RWPE1 (cell line): ENCODE measurements at regions not wholly inside any gene's neighbourhood (a gene's known extent, or its start where the extent isn't known, plus 50 kb on each side); places are given as distances from the start of the nearest gene placed in this dataset.

Experiments used
- CTCF ChIA-PET: fragments of 350-600 bp; sonication (Branson Sonifier 250); formaldehyde crosslinking; extraction: SDS; loops from one replicate; lab custom pipeline; 2021; lab: Yijun Ruan, JAX
- POLR2A ChIA-PET: fragments of 400-600 bp; formaldehyde crosslinking; extraction: SDS; loops from one replicate; lab custom pipeline; 2020; ENCODE audit warnings: antibody characterized with exemption; ENCODE audit not compliant: low non-redundant PET; lab: Yijun Ruan, JAX
- DNase-seq: peaks from one replicate; pipeline ENCODE4 v3.0.0; 2012; ENCODE audit warnings: low spot score
- H3K27ac ChIP-seq: fragments of 450-650 bp; 2 replicates; pipeline ENCODE4 v1.5.1; 2017
- TF ChIP-seq, protein P1 (sequence below): fragments of 450-650 bp; conservative IDR thresholded peaks from 2 replicates; pipeline ENCODE4 v1.5.1; 2017; ENCODE audit warnings: low read depth, mild to moderate bottlenecking

DNA sequence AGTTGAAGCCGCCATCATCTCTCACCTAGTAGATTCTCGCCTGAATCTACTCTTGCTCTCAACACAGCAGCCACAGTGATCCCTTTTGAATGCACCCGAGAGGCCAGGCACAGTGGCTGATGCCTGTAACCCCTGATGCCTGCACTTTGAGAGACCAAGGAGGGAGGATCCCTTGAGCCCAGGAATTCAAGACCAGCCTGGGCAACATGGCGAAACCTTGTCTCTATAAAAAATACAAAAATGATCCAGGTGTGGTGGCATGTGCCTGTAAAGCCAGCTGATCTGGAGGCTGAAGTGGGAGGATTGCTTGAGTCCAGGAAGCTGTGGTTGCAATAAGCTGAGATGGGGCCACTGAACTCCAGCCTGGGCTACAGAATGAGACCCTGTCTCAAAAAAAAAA lies 60.3 kb upstream of the EML4 start:
- CTCF ChIA-PET = no interaction called here
- TF ChIP-seq, protein P1, sequence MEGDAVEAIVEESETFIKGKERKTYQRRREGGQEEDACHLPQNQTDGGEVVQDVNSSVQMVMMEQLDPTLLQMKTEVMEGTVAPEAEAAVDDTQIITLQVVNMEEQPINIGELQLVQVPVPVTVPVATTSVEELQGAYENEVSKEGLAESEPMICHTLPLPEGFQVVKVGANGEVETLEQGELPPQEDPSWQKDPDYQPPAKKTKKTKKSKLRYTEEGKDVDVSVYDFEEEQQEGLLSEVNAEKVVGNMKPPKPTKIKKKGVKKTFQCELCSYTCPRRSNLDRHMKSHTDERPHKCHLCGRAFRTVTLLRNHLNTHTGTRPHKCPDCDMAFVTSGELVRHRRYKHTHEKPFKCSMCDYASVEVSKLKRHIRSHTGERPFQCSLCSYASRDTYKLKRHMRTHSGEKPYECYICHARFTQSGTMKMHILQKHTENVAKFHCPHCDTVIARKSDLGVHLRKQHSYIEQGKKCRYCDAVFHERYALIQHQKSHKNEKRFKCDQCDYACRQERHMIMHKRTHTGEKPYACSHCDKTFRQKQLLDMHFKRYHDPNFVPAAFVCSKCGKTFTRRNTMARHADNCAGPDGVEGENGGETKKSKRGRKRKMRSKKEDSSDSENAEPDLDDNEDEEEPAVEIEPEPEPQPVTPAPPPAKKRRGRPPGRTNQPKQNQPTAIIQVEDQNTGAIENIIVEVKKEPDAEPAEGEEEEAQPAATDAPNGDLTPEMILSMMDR = no peak
- H3K27ac ChIP-seq = no peak overlapping the region
- POLR2A ChIA-PET = no interaction called here
- DNase-seq = no peak

DNA sequence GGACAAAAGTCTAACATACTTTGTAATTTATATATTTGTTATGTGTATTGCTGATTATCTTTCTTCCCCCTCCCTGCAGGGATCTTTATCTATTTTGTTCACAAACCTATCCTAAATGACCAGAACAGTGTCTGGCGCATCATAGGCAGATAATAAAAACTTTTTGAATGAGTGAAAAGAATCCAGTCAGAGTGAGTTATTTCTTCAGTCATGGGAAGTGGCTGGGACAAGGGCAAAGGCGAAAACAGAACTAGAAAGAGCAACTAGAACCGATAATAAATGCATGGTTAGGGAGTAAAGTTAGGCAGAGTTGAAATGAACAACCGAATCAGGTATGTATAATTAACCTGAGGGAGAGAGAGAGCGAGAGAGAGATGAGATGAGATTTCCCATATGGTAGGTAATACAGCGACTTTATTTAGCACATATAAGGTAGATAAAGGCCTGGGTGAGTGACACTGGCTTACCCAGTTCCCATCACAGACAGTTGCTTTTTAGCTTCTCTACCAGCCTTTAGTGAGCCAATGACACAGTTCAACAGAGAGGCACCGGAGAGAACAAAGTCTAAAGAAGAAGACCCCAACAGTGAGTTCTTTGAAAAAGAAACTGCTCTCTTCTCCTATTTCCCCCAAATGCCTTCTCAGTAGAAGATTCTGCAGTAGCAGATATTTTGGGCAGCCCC lies 59.1 kb upstream of the EML4 start:
- CTCF ChIA-PET = interaction anchor here (0.6 to 0.7 kb wide), 2 partner anchors 125 to 213 kb away, joined by 3 read pairs; no protein-coding TSS in a partner anchor
- no peak for DNase-seq
- H3K27ac ChIP-seq = no peak overlapping the region
- POLR2A ChIA-PET = interaction anchor here (0.6 kb wide), 1 partner anchor 61 kb away, joined by 3 read pairs; no protein-coding TSS in a partner anchor
- TF ChIP-seq, protein P1 = no peak

DNA sequence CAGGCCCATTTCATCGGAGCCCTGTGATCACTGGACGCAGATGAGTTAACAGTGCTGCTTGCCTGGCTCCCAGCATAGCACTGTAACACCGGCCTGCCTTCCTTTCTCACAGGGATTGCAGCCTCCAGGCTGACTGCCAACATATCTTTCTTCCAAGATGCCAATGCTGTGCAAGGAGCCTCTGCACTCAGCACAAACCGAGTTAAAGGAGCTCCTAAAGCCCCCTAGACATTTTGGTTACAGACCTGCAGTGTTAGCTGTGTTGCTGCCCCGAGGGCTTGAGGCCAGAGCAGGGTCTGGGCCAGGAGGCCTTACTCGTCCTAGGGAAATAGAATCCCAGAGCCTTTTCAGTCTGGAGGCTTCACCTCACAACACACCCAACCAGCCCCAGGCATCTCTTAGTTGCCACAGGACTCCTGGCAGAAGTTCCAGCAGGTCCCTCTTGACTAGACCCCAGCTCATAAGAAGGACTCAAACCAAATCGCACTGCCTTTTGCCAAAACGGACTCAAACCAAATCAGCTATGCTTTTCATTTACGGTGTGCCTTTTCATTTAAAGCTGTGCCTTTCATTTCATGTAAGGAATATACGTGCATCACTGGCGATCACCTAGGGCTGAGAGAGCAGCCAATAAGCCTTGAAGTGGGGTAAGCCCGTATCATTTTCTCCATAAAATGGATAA lies 58.4 kb upstream of the EML4 start:
- H3K27ac ChIP-seq = no peak overlapping the region
- TF ChIP-seq, protein P1 = no peak
- no peak for DNase-seq
- ChIA-PET POLR2A (no interaction called here), CTCF (interaction anchor here (0.6 to 0.7 kb wide), 2 partner anchors 124 to 212 kb away, joined by 3 read pairs; no protein-coding TSS in a partner anchor)

DNA sequence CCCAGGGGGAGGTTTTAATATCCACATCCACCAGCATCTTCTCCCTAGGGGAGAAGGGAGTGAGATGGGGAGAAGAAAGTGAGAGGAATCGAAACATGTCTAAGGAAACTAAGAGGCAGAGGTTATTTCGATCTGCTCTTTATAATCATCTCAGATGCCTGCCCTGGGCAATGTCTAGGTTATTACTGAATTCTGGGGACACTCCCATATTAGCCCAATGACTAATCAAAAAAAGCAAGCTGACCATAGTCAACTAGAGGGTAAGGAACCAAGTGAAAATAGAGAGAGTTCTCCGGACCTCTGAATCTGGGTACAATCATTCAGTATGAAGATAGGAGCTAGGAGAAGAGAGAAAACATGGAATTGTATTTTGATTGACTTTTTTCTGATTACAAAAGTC lies 56.7 kb upstream of the EML4 start:
- TF ChIP-seq, protein P1 = no peak
- DNase-seq = no peak
- ChIA-PET POLR2A (no interaction called here), CTCF (interaction anchor here (0.7 kb wide), 1 partner anchor 857 kb away, joined by 3 read pairs; no protein-coding TSS in a partner anchor)
- H3K27ac ChIP-seq = no peak overlapping the region

DNA sequence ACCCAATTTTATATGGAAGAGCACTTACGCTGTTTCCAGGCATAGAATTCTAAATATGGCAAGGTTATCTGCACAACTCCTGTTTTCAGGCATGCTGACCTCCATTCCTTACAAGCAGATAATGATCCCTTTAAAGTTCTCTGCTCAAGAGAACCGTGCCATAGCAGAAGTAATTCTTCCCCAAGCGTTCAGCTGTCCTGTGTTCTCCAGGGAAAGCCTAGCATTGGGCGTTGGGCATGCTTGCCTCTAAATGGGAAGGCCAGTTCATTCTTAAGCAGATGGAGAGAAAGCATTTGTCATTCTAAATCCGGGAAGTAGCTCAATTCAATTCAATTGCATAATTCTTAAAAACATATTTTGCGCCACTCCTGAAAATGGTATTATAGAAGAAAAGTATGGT lies 55.7 kb upstream of the EML4 start:
- no peak overlapping the region for H3K27ac ChIP-seq
- ChIA-PET CTCF (interaction anchor here (0.8 kb wide), 1 partner anchor 13 kb away, joined by 3 read pairs; no protein-coding TSS in a partner anchor), POLR2A (no interaction called here)
- TF ChIP-seq, protein P1 = no peak
- no peak for DNase-seq

DNA sequence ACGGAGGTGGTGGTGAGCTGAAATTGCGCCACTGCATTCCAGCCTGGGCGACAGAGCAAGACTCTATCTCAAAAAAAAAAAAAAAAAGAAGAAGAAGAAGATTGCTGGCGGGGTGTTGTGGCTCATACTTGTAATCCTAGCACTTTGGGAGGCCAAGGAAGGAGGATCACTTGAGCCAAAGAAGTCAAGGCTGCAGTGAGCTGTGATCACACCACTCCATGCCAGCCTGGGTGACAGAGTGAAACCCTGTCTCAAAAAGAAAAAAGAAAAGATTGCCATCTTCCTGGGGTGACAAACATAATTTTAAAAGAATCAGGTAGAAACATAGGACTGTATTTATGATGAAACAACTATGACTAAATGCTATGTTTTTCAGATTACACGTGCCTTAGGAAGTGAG lies 55.1 kb upstream of the EML4 start:
- TF ChIP-seq, protein P1 = no peak
- DNase-seq = no peak
- H3K27ac ChIP-seq = no peak overlapping the region
- ChIA-PET CTCF (no interaction called here), POLR2A (no interaction called here)
